HepG2 (cell line): ENCODE measurements at regions not wholly inside any gene's neighbourhood (a gene's known extent, or its start where the extent isn't known, plus 50 kb on each side); places are given as distances from the start of the nearest gene placed in this dataset.

Experiments used
- ATAC-seq: fragments of 200-7000 bp; cut with Tn5 transposase; 3 replicates; pipeline ENCODE4 v1.9.1; 2020; ENCODE audit warnings: mild to moderate bottlenecking, moderate library complexity
- BruUV-seq: library from RNA; stranded (reverse); fragments of 400-500 nt; replicated peaks from 2 replicates; lab custom pipeline; 2021; lab: Mats Ljungman, UMichigan
- CTCF ChIA-PET: fragments of 300-600 bp; formaldehyde crosslinking; extraction: SDS; loops from one replicate; lab custom pipeline; 2021; ENCODE audit warnings: low total read pairs, inconsistent platforms, low intra/inter-chr PET ratio; lab: Yijun Ruan, JAX
- POLR2A ChIA-PET: fragments of 350-600 bp; sonication (Branson Sonifier 250); formaldehyde crosslinking; loops from one replicate; lab custom pipeline; 2020; ENCODE audit warnings: antibody characterized with exemption, inconsistent platforms; lab: Yijun Ruan, JAX
- DNase-seq: peaks from one replicate; pipeline ENCODE4 v3.0.0-alpha.2; 2015; ENCODE audit warnings: low spot score
- FAIRE-seq: peaks from 3 replicates; lab custom pipeline; 2011; peaks lifted over from hg19 to GRCh38; lab: Jason Lieb, UNC
- H2AFZ ChIP-seq: one replicate; pipeline ENCODE4 v1.6.1; 2011; ENCODE audit warnings: low read length, inconsistent platforms
- H3K27ac ChIP-seq: fragments of 300-600 bp; 3 replicates; pipeline ENCODE4 v1.8.0; 2011; ENCODE audit warnings: mixed run types, mild to moderate bottlenecking, mixed read lengths, low read length, inconsistent platforms; ENCODE audit not compliant: insufficient read depth; ENCODE audit errors: extremely low read length
- H3K27me3 ChIP-seq, 2 experiments: fragments of 200-600 bp in 1 of 2; 2 replicates in 1 of 2; 3 replicates in 1 of 2; pipeline versions ENCODE4 v1.6.0 to v1.8.0; 2011; ENCODE audit warnings: low read length in 2 of 2, mild to moderate bottlenecking in 2 of 2, moderate library complexity in 2 of 2, inconsistent platforms in 1 of 2; ENCODE audit not compliant: insufficient read depth in 2 of 2, control insufficient read depth in 1 of 2
- H3K36me3 ChIP-seq, 2 experiments: fragments of 200-600 bp in 1 of 2; replicated peaks in 1 of 2; 2 replicates in 1 of 2; 3 replicates in 1 of 2; pipeline versions ENCODE4 v1.5.1 to v1.8.0; 2011; ENCODE audit warnings: low read length in 2 of 2, inconsistent platforms in 1 of 2; ENCODE audit not compliant: insufficient read depth in 2 of 2, control insufficient read depth in 1 of 2
- H3K4me1 ChIP-seq: 2 replicates; pipeline ENCODE4 v1.5.1; 2012; ENCODE audit warnings: low read length, inconsistent platforms; ENCODE audit not compliant: insufficient read depth
- H3K4me2 ChIP-seq: 2 replicates; pipeline ENCODE4 v1.6.0; 2011; ENCODE audit warnings: low read depth, low read length, inconsistent platforms
- H3K4me3 ChIP-seq, 3 experiments: fragments of 200-600 bp in 1 of 3; sonication (generic), shearing (Covaris generic) in 1 of 3; replicated peaks in 1 of 3; 2 replicates each; pipeline ENCODE4 v1.5.1; 2011 to 2016; ENCODE audit warnings: low read length in 3 of 3, inconsistent platforms in 2 of 3, low read depth in 2 of 3, mild to moderate bottlenecking in 2 of 3, control low read depth in 1 of 3, mixed read lengths in 1 of 3; ENCODE audit not compliant: insufficient read depth in 1 of 3
- H3K79me2 ChIP-seq: one replicate; pipeline ENCODE4 v1.6.1; 2011; ENCODE audit warnings: low read length, inconsistent platforms; ENCODE audit not compliant: insufficient read depth
- H3K9ac ChIP-seq: 2 replicates; pipeline ENCODE4 v1.6.0; 2011; ENCODE audit warnings: mild to moderate bottlenecking, low read depth, low read length, inconsistent platforms; ENCODE audit not compliant: insufficient read depth
- H3K9me3 ChIP-seq: 2 replicates; pipeline ENCODE4 v1.5.1; 2012; ENCODE audit warnings: mild to moderate bottlenecking, low read length
- H4K20me1 ChIP-seq: 2 replicates; pipeline ENCODE4 v1.6.0; 2011; ENCODE audit warnings: inconsistent platforms, mild to moderate bottlenecking, low read length, moderate library complexity; ENCODE audit not compliant: insufficient read depth
- ARNT ChIP-seq: fragments of 450-650 bp; IDR thresholded peaks from 2 replicates; pipeline ENCODE4 v1.6.1; 2017
- FOXC1 ChIP-seq: sonication (generic); formaldehyde crosslinking; IDR thresholded peaks from 2 replicates; pipeline ENCODE4 v1.8.0; 2022; ENCODE audit warnings: mild to moderate bottlenecking, missing genetic modification reagents, borderline replicate concordance
- KLF16 ChIP-seq, 2 experiments: sonication (generic) in 1 of 2; formaldehyde crosslinking in 1 of 2; IDR thresholded peaks; 2 replicates each; pipeline versions ENCODE4 v1.6.1 to v1.8.0; 2016 to 2023; ENCODE audit warnings: missing genetic modification reagents in 2 of 2, missing compliant biosample characterization in 1 of 2
- MBD4 ChIP-seq: IDR thresholded peaks from 2 replicates; pipeline ENCODE4 v1.6.1; 2012; ENCODE audit warnings: low read length, inconsistent platforms, borderline replicate concordance
- MTF1 ChIP-seq: sonication (generic); formaldehyde crosslinking; IDR thresholded peaks from 2 replicates; pipeline ENCODE4 v1.5.0; 2020; ENCODE audit warnings: missing genetic modification reagents
- NBN ChIP-seq: fragments of 450-650 bp; conservative IDR thresholded peaks from 2 replicates; pipeline ENCODE4 v1.6.1; 2017
- RXRA ChIP-seq: sonication (generic); formaldehyde crosslinking; IDR thresholded peaks from 2 replicates; pipeline ENCODE4 v1.5.1; 2020; ENCODE audit warnings: missing genetic modification reagents
- SALL2 ChIP-seq: sonication (generic); formaldehyde crosslinking; IDR thresholded peaks from 2 replicates; pipeline ENCODE4 v1.8.1; 2023; ENCODE audit warnings: mild to moderate bottlenecking, missing genetic modification reagents, inconsistent platforms
- SRSF4 ChIP-seq: fragments of 200-400 bp; formaldehyde crosslinking; IDR thresholded peaks from one replicate; pipeline ENCODE4 v1.6.1; 2018; ENCODE audit warnings: mild to moderate bottlenecking, low read depth, low read length, moderate library complexity; ENCODE audit not compliant: poor library complexity, severe bottlenecking
- ZBED4 ChIP-seq: sonication (generic); formaldehyde crosslinking; IDR thresholded peaks from 2 replicates; pipeline ENCODE4 v1.4.0; 2020; ENCODE audit warnings: missing genetic modification reagents, borderline replicate concordance
- ZBTB8A ChIP-seq: sonication (generic); formaldehyde crosslinking; IDR thresholded peaks from 2 replicates; pipeline ENCODE4 v1.4.0; 2020; ENCODE audit warnings: mild to moderate bottlenecking, low read depth, missing genetic modification reagents, borderline replicate concordance
- ZNF280B ChIP-seq: sonication (generic); formaldehyde crosslinking; IDR thresholded peaks from 2 replicates; pipeline ENCODE4 v1.5.0; 2020; ENCODE audit warnings: missing genetic modification reagents, mild to moderate bottlenecking, borderline replicate concordance
- ZNF331 ChIP-seq: sonication (generic); formaldehyde crosslinking; IDR thresholded peaks from 2 replicates; pipeline ENCODE4 v1.4.0; 2020; ENCODE audit warnings: missing genetic modification reagents
- ZNF7 ChIP-seq: IDR thresholded peaks from 2 replicates; pipeline ENCODE4 v1.6.1; 2016; ENCODE audit warnings: missing biosample characterization, missing genetic modification reagents
- ZNF839 ChIP-seq: sonication (generic); formaldehyde crosslinking; IDR thresholded peaks from 2 replicates; pipeline ENCODE4 v1.4.0; 2020; ENCODE audit warnings: missing genetic modification reagents, mild to moderate bottlenecking, borderline replicate concordance
- WGBS: methylation state at CpG from one replicate; pipeline ENCODE4 v1.1.6; 2017; ENCODE audit warnings: low lambda C conversion rate; 5-methylcytosine and 5-hydroxymethylcytosine counted together
- in situ Hi-C: cut with HindIII; loops from 2 replicates; pipeline ENCODE4 v1.10.0; 2017; ENCODE audit warnings: low pct_unique_long_range_greater_than_20kb; ENCODE audit not compliant: extremely low pct_ligation_motif_present
- intact Hi-C: fragments of 100-400 bp; cut with micrococcal nuclease; formaldehyde crosslinking; loops from one replicate; pipeline ENCODE4 v1.10.0; 2022; ENCODE audit not compliant: unreplicated experiment
- TF ChIP-seq, protein P1 (sequence below): sonication (generic); formaldehyde crosslinking; IDR thresholded peaks from 2 replicates; pipeline ENCODE4 v1.5.0; 2020; ENCODE audit warnings: mild to moderate bottlenecking, missing genetic modification reagents, borderline replicate concordance

DNA sequence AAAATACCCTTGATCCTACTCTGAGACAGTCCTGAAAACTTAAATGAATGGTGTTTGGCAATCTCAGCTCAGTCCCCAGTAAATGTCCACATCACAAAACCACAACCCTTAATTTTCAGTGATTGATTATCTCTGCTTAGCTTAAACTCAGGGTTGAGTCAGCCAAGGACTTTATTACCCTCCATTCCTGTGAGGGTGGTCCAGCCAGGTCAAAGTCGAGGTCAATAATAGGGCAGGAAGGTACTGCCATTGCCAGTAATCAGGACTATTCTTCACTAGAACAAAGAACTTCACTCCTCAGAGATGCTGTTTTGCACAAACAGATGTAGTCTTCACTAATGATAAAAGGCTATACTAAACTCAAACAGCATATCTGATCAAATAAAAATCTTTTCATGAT is 499.4 kb downstream of the ISL1 start (continued):
- TF ChIP-seq ZBED4 (no peak), MBD4 (no peak), SALL2 (CRISPR knock-in tag) (no peak), KLF16 (CRISPR knock-in tag; IDR thresholded peaks at IDR 0.05) (no peak), ARNT (no peak), ZBTB8A (no peak), MTF1 (CRISPR knock-in tag) (no peak), ZNF331 (CRISPR knock-in tag) (no peak)

DNA sequence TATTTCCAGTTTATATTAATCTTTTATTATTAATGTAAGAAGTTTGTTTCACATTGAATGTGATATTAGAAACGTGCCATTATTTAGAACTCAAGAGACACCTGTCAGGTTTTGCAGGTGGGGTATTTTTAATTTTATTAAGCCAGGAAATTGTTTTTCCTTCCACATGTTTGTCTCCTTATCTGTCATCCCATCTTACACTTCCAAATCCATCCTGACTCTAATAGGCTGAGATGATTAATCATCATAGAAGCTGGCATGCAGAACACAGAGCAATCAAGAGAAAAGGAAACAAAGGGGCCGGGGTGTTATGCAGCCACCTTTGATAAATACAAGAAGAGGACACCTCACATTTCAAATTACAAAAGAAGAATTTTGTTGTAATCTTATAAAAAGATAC is 506.5 kb downstream of the ISL1 start:
- no peaks in the 10 kb centered on the region for H3K4me1 ChIP-seq
- CTCF ChIA-PET, result no interaction called here
- no peak overlapping the region for H3K4me3 ChIP-seq
- no peak for FAIRE-seq
- H3K79me2 ChIP-seq, result no peaks in the 10 kb centered on the region
- H4K20me1 ChIP-seq, result no peaks in the 10 kb centered on the region
- H2AFZ ChIP-seq, result no peak overlapping the region
- BruUV-seq, result no TSS peak
- no peak overlapping the region for H3K4me2 ChIP-seq
- in situ Hi-C loops (no loop called here), intact Hi-C loops (no loop called here)
- H3K27ac ChIP-seq, result no peak overlapping the region
- no peaks in the 10 kb centered on the region for H3K9me3 ChIP-seq
- no peaks in the 10 kb centered on the region; a peak in 1 of 5 replicates for H3K27me3 ChIP-seq
- DNase-seq, result no peak
- POLR2A ChIA-PET, result no interaction called here
- no peak overlapping the region for H3K9ac ChIP-seq
- no peak for ATAC-seq
- WGBS, result 4% methylated on average over 2 of the region's 2 CpGs
- H3K36me3 ChIP-seq, result no peaks in the 10 kb centered on the region
- TF ChIP-seq ZNF280B (CRISPR knock-in tag), result no peak
- TF ChIP-seq RXRA (CRISPR knock-in tag), result no peak
- no peak for TF ChIP-seq ZNF839
- no peak for TF ChIP-seq NBN
- TF ChIP-seq FOXC1 (CRISPR knock-in tag), result no peak
- TF ChIP-seq SRSF4, result no peak
- no peak for TF ChIP-seq ZNF7
- TF ChIP-seq, protein P1, sequence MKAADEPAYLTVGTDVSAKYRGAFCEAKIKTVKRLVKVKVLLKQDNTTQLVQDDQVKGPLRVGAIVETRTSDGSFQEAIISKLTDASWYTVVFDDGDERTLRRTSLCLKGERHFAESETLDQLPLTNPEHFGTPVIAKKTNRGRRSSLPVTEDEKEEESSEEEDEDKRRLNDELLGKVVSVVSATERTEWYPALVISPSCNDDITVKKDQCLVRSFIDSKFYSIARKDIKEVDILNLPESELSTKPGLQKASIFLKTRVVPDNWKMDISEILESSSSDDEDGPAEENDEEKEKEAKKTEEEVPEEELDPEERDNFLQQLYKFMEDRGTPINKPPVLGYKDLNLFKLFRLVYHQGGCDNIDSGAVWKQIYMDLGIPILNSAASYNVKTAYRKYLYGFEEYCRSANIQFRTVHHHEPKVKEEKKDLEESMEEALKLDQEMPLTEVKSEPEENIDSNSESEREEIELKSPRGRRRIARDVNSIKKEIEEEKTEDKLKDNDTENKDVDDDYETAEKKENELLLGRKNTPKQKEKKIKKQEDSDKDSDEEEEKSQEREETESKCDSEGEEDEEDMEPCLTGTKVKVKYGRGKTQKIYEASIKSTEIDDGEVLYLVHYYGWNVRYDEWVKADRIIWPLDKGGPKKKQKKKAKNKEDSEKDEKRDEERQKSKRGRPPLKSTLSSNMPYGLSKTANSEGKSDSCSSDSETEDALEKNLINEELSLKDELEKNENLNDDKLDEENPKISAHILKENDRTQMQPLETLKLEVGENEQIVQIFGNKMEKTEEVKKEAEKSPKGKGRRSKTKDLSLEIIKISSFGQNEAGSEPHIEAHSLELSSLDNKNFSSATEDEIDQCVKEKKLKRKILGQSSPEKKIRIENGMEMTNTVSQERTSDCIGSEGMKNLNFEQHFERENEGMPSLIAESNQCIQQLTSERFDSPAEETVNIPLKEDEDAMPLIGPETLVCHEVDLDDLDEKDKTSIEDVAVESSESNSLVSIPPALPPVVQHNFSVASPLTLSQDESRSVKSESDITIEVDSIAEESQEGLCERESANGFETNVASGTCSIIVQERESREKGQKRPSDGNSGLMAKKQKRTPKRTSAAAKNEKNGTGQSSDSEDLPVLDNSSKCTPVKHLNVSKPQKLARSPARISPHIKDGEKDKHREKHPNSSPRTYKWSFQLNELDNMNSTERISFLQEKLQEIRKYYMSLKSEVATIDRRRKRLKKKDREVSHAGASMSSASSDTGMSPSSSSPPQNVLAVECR, result no peak
